Esophagus muscularis mucosa (tissue), 4 donors: ENCODE measurements at regions not wholly inside any gene's neighbourhood (a gene's known extent, or its start where the extent isn't known, plus 50 kb on each side); places are given as distances from the start of the nearest gene placed in this dataset.

Experiments used
- DNase-seq: peaks from one replicate; pipeline ENCODE4 v3.0.0-alpha.2; 2017; ENCODE audit errors: extremely low spot score
- H3K27ac ChIP-seq, 4 donors: fragments of 200-600 bp; sonication (generic); replicated peaks in 1 of 4; 1 replicate in 3 of 4; 2 replicates in 1 of 4; pipeline ENCODE4 v1.5.1; 2016 to 2019; ENCODE audit warnings: mild to moderate bottlenecking in 1 of 4
- H3K27me3 ChIP-seq, 4 donors: fragments of 200-600 bp; sonication (generic); one replicate each; pipeline versions ENCODE4 v1.5.1 to v1.6.0; 2016 to 2019
- H3K36me3 ChIP-seq, 4 donors: fragments of 200-600 bp; sonication (generic); one replicate each; pipeline ENCODE4 v1.5.1; 2016 to 2019
- H3K4me1 ChIP-seq, 4 donors: fragments of 200-600 bp; sonication (generic); one replicate each; pipeline ENCODE4 v1.5.1; 2016 to 2019
- H3K4me3 ChIP-seq, 4 donors: fragments of 200-600 bp; sonication (generic); 1 replicate in 2 of 4; 2 replicates in 2 of 4; pipeline ENCODE4 v1.5.1; 2016 to 2019; ENCODE audit warnings: mild to moderate bottlenecking in 4 of 4, moderate library complexity in 1 of 4
- H3K9me3 ChIP-seq, 4 donors: fragments of 200-600 bp; sonication (generic); 1 replicate in 3 of 4; 2 replicates in 1 of 4; pipeline ENCODE4 v1.5.1; 2016 to 2019
- CTCF ChIP-seq, 3 experiments: fragments of 200-600 bp in 2 of 3; fragments of 450-650 bp in 1 of 3; sonication (generic) in 2 of 3; IDR thresholded peaks; one replicate each; pipeline ENCODE4 v1.5.1; 2017 to 2019; ENCODE audit warnings: antibody characterized with exemption in 3 of 3, mild to moderate bottlenecking in 2 of 3, moderate library complexity in 1 of 3
- EP300 ChIP-seq: sonication (generic); formaldehyde crosslinking; IDR thresholded peaks from one replicate; pipeline ENCODE4 v1.6.1; 2017; ENCODE audit warnings: antibody characterized with exemption
- POLR2A ChIP-seq: fragments of 450-650 bp; IDR thresholded peaks from one replicate; pipeline ENCODE4 v1.6.1; 2017; ENCODE audit warnings: antibody characterized with exemption, moderate library complexity, mild to moderate bottlenecking, low read depth
- POLR2AphosphoS5 ChIP-seq, 2 donors: sonication (generic); formaldehyde crosslinking; IDR thresholded peaks; one replicate each; pipeline ENCODE4 v1.6.1; 2017; ENCODE audit warnings: antibody characterized with exemption in 2 of 2
- WGBS: methylation state at CpG from one replicate; pipeline ENCODE4 v1.1.5; 2018; 5-methylcytosine and 5-hydroxymethylcytosine counted together
- intact Hi-C: fragments of 100-400 bp; cut with DNase I; formaldehyde crosslinking; loops from one replicate; pipeline ENCODE4 v1.15.1; 2023

GRCh38 chr2:36238106-36238505, 117.5 kb upstream of the CRIM1 start:
- H3K4me3 ChIP-seq: no peak overlapping the region
- no peaks in the 10 kb centered on the region for H3K27me3 ChIP-seq
- H3K27ac ChIP-seq: no peak overlapping the region
- no peak for DNase-seq
- peaks cover 0 to 15% (median 7%) of the 10 kb centered on the region in 4 donors for H3K4me1 ChIP-seq
- TF ChIP-seq POLR2A (no peak), CTCF (IDR thresholded peaks at IDR 0.05) (no peak), POLR2AphosphoS5 (IDR thresholded peaks at IDR 0.05) (no peak), EP300 (no peak)
- H3K9me3 ChIP-seq: no peaks in the 10 kb centered on the region
- intact Hi-C loops: no loop called here
- WGBS: 48% methylated on average over 6 of the region's 6 CpGs
- no peaks in the 10 kb centered on the region for H3K36me3 ChIP-seq

- H3K36me3 ChIP-seq: no peaks in the 10 kb centered on the region
- H3K27ac ChIP-seq: no peak overlapping the region
- no peaks in the 10 kb centered on the region for H3K9me3 ChIP-seq
- no peak for TF ChIP-seq POLR2A
- TF ChIP-seq CTCF (IDR thresholded peaks at IDR 0.05): no peak
- no peak for TF ChIP-seq POLR2AphosphoS5 (IDR thresholded peaks at IDR 0.05)
- TF ChIP-seq EP300: no peak
- DNase-seq: no peak
- H3K4me1 ChIP-seq: peaks cover 0 to 5% (median 0%) of the 10 kb centered on the region in 4 donors
- no peak overlapping the region for H3K4me3 ChIP-seq
- H3K27me3 ChIP-seq: no peaks in the 10 kb centered on the region
- intact Hi-C loops: no loop called here
These were observed 119.7 kb upstream of the CRIM1 start for GRCh38 chr2:36235882-36236281.

- TF ChIP-seq EP300 (no peak), CTCF (IDR thresholded peaks at IDR 0.05) (no peak), POLR2A (no peak), POLR2AphosphoS5 (IDR thresholded peaks at IDR 0.05) (no peak)
- Histone ChIP-seq H3K36me3 (no peaks in the 10 kb centered on the region), H3K27ac (no peak overlapping the region), H3K4me3 (no peak overlapping the region), H3K27me3 (no peaks in the 10 kb centered on the region), H3K9me3 (no peaks in the 10 kb centered on the region), H3K4me1 (peaks cover 0 to 5% (median 0%) of the 10 kb centered on the region in 4 donors)
- WGBS: 99% methylated on average over 3 of the region's 3 CpGs
- DNase-seq: no peak
- intact Hi-C loops: no loop called here
These were observed 120.2 kb upstream of the CRIM1 start for GRCh38 chr2:36235426-36235825.

GRCh38 chr2:36223259-36223658, 132.3 kb upstream of the CRIM1 start:
- Histone ChIP-seq H3K36me3 (no peaks in the 10 kb centered on the region), H3K4me3 (no peak overlapping the region), H3K4me1 (no peaks in the 10 kb centered on the region), H3K9me3 (no peaks in the 10 kb centered on the region), H3K27ac (no peak overlapping the region), H3K27me3 (no peaks in the 10 kb centered on the region)
- WGBS: 61% methylated on average over 3 of the region's 3 CpGs
- DNase-seq: no peak
- intact Hi-C loops: no loop called here
- TF ChIP-seq EP300 (no peak), CTCF (IDR thresholded peaks at IDR 0.05) (no peak), POLR2A (no peak), POLR2AphosphoS5 (IDR thresholded peaks at IDR 0.05) (no peak)

- WGBS: 90% methylated on average over 3 of the region's 3 CpGs
- TF ChIP-seq POLR2AphosphoS5 (IDR thresholded peaks at IDR 0.05) (no peak), EP300 (no peak), CTCF (IDR thresholded peaks at IDR 0.05) (no peak), POLR2A (no peak)
- Histone ChIP-seq H3K36me3 (no peaks in the 10 kb centered on the region), H3K4me1 (no peaks in the 10 kb centered on the region), H3K4me3 (no peak overlapping the region), H3K27me3 (no peaks in the 10 kb centered on the region), H3K27ac (no peak overlapping the region), H3K9me3 (no peaks in the 10 kb centered on the region)
- intact Hi-C loops: no loop called here
- DNase-seq: no peak
These were observed 133.1 kb upstream of the CRIM1 start for GRCh38 chr2:36222485-36222884.
